Type B pancreatic cell (in vitro differentiated cells): ENCODE measurements at regions not wholly inside any gene's neighbourhood (a gene's known extent, or its start where the extent isn't known, plus 50 kb on each side); places are given as distances from the start of the nearest gene placed in this dataset.

Source experiments
- DNase-seq: peaks from one replicate; pipeline ENCODE4 v3.0.0; 2021; ENCODE audit warnings: mixed read lengths; ENCODE audit not compliant: unreplicated experiment; ENCODE audit errors: extremely low spot score
- H3K27ac Mint-ChIP-seq: 2 replicates; pipeline ENCODE4 v1.8.0; 2021; ENCODE audit warnings: mild to moderate bottlenecking, mixed read lengths
- H3K27me3 Mint-ChIP-seq: 2 replicates; pipeline ENCODE4 v1.8.0; 2021; ENCODE audit warnings: mixed read lengths
- H3K36me3 Mint-ChIP-seq: 2 replicates; pipeline ENCODE4 v1.8.0; 2021; ENCODE audit warnings: mixed read lengths
- H3K4me1 Mint-ChIP-seq: one replicate; pipeline ENCODE4 v1.8.0; 2021; ENCODE audit warnings: mixed read lengths; ENCODE audit not compliant: unreplicated experiment
- H3K4me3 Mint-ChIP-seq: 2 replicates; pipeline ENCODE4 v1.8.0; 2021; ENCODE audit warnings: mild to moderate bottlenecking, mixed read lengths
- H3K9me3 Mint-ChIP-seq: 2 replicates; pipeline ENCODE4 v1.8.0; 2021; ENCODE audit warnings: mixed read lengths
- TF ChIP-seq, protein P1 (sequence below): fragments of 200-600 bp; sonication (generic); conservative IDR thresholded peaks from 2 replicates; pipeline ENCODE4 v1.5.0; 2021; ENCODE audit warnings: antibody characterized with exemption, mild to moderate bottlenecking

GRCh38 chr2:45301307-45302277, 292.3 kb upstream of the SIX2 start:
- H3K9me3 Mint-ChIP-seq = no peaks in the 10 kb centered on the region
- H3K4me3 Mint-ChIP-seq = no peak overlapping the region
- peaks cover 16% of the 10 kb centered on the region for H3K27me3 Mint-ChIP-seq
- H3K36me3 Mint-ChIP-seq = no peaks in the 10 kb centered on the region
- TF ChIP-seq, protein P1, sequence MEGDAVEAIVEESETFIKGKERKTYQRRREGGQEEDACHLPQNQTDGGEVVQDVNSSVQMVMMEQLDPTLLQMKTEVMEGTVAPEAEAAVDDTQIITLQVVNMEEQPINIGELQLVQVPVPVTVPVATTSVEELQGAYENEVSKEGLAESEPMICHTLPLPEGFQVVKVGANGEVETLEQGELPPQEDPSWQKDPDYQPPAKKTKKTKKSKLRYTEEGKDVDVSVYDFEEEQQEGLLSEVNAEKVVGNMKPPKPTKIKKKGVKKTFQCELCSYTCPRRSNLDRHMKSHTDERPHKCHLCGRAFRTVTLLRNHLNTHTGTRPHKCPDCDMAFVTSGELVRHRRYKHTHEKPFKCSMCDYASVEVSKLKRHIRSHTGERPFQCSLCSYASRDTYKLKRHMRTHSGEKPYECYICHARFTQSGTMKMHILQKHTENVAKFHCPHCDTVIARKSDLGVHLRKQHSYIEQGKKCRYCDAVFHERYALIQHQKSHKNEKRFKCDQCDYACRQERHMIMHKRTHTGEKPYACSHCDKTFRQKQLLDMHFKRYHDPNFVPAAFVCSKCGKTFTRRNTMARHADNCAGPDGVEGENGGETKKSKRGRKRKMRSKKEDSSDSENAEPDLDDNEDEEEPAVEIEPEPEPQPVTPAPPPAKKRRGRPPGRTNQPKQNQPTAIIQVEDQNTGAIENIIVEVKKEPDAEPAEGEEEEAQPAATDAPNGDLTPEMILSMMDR = no peak
- no peak for DNase-seq
- H3K27ac Mint-ChIP-seq = no peak overlapping the region
- H3K4me1 Mint-ChIP-seq = peaks cover 5% of the 10 kb centered on the region

DNA sequence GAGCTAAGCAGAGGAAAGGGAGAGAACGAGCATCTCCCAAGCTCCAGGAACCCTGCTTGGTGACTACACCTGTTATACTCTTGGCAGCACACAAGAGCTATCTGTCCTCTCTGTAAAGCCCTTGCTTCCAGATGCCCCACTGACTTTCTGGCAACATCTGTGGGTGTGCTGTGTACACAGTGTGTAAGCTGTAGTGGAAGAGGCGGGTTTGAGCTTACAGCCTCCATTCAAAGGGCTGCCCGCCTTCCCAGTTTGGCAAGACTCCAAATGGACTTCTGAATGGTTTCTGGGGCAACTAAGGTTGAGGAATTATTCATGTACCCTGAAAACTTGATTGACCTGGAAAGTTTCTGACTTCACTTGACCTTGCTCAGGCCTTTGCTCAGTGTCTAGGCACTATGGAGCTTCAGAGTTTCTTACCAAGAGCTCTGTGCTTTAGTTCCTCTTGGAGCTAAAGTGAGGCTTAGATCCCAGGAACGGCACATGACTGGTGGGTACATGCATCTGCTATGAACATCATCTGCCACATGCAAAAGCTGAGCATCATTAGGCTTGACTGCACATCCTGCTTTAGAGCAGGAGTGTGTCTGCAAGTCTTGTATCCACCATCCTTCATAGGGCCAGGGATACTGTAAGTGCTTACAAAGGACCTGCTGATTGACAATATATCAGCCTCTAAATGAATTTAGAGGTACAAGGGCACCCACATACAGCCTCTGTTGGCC, 290.9 kb upstream of the SIX2 start:
- Mint-ChIP-seq H3K9me3 (no peaks in the 10 kb centered on the region), H3K27ac (no peak overlapping the region), H3K36me3 (no peaks in the 10 kb centered on the region), H3K4me1 (peaks cover 7% of the 10 kb centered on the region), H3K27me3 (peaks cover 21% of the 10 kb centered on the region), H3K4me3 (no peak overlapping the region)
- no peak for DNase-seq
- TF ChIP-seq, protein P1 = no peak

DNA sequence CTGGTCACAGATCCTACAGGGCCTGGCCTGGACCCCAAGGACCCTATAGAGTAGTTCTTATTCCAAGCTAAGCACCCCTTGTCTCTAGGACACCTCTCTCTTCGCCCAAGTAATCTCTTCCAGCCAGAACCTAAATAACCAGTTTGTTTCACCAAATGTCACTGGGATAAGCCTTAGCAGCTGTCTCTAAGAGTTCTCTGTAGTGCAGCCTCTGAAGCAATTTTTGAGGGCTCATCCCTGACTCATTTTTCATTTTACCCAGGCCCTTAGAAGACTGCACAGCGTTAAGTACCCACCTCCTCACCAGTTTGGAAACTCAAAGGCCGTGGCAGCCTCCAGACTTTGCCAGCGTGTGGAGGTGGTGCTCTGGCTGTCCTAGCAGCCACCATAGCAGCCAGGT, 290.1 kb upstream of the SIX2 start:
- H3K27me3 Mint-ChIP-seq = peaks cover 20% of the 10 kb centered on the region
- H3K4me1 Mint-ChIP-seq = peaks cover 11% of the 10 kb centered on the region
- H3K9me3 Mint-ChIP-seq = no peaks in the 10 kb centered on the region
- DNase-seq = no peak
- TF ChIP-seq, protein P1 = no peak
- no peaks in the 10 kb centered on the region for H3K36me3 Mint-ChIP-seq
- H3K27ac Mint-ChIP-seq = no peak overlapping the region
- H3K4me3 Mint-ChIP-seq = no peak overlapping the region

- Mint-ChIP-seq H3K9me3 (peaks cover 8% of the 10 kb centered on the region), H3K4me1 (peaks cover 15% of the 10 kb centered on the region), H3K27me3 (peaks cover 26% of the 10 kb centered on the region), H3K27ac (no peak overlapping the region), H3K36me3 (no peaks in the 10 kb centered on the region), H3K4me3 (no peak overlapping the region)
- DNase-seq = no peak
- TF ChIP-seq, protein P1 = no peak
Observed at GRCh38 chr2:45293182-45293581, 283.9 kb upstream of the SIX2 start.

- Mint-ChIP-seq H3K9me3 (peaks cover 8% of the 10 kb centered on the region), H3K4me3 (no peak overlapping the region), H3K36me3 (no peaks in the 10 kb centered on the region), H3K27ac (no peak overlapping the region), H3K4me1 (peaks cover 16% of the 10 kb centered on the region), H3K27me3 (peaks cover 33% of the 10 kb centered on the region)
- DNase-seq = no peak
- TF ChIP-seq, protein P1 = no peak
Observed at GRCh38 chr2:45291296-45291701, 282.0 kb upstream of the SIX2 start.
